HepG2 (cell line): ENCODE measurements at regions not wholly inside any gene's neighbourhood (a gene's known extent, or its start where the extent isn't known, plus 50 kb on each side); places are given as distances from the start of the nearest gene placed in this dataset.

ENCODE experiments used
- AFF4 ChIP-seq: sonication (generic); formaldehyde crosslinking; IDR thresholded peaks from 2 replicates; pipeline ENCODE4 v1.4.0; 2020; ENCODE audit warnings: missing genetic modification reagents
- ARNTL ChIP-seq: sonication (generic); formaldehyde crosslinking; IDR thresholded peaks from 2 replicates; pipeline ENCODE4 v1.4.0; 2020; ENCODE audit warnings: mild to moderate bottlenecking, missing genetic modification reagents
- FOXP4 ChIP-seq: sonication (generic); formaldehyde crosslinking; IDR thresholded peaks from 2 replicates; pipeline ENCODE4 v1.4.0; 2020; ENCODE audit warnings: missing genetic modification reagents
- HINFP ChIP-seq: sonication (generic); formaldehyde crosslinking; IDR thresholded peaks from 2 replicates; pipeline ENCODE4 v1.4.0; 2020; ENCODE audit warnings: low read depth, mild to moderate bottlenecking, missing genetic modification reagents
- IRX3 ChIP-seq: sonication (generic); formaldehyde crosslinking; IDR thresholded peaks from 2 replicates; pipeline ENCODE4 v1.8.1; 2023; ENCODE audit warnings: mild to moderate bottlenecking, low read depth, missing genetic modification reagents, borderline replicate concordance
- MYC ChIP-seq: sonication (generic); formaldehyde crosslinking; IDR thresholded peaks from 2 replicates; pipeline ENCODE4 v1.9.0; 2021; ENCODE audit warnings: missing genetic modification reagents, borderline replicate concordance
- NFE2L1 ChIP-seq: sonication (generic); formaldehyde crosslinking; IDR thresholded peaks from 2 replicates; pipeline ENCODE4 v1.4.0; 2020; ENCODE audit warnings: missing genetic modification reagents, mild to moderate bottlenecking, borderline replicate concordance
- RARA ChIP-seq: IDR thresholded peaks from 2 replicates; pipeline ENCODE4 v1.6.1; 2016; ENCODE audit warnings: missing genetic modification reagents, missing compliant biosample characterization
- SIX1 ChIP-seq: sonication (generic); formaldehyde crosslinking; IDR thresholded peaks from 2 replicates; pipeline ENCODE4 v1.4.0; 2020; ENCODE audit warnings: missing genetic modification reagents, borderline replicate concordance
- SNAPC4 ChIP-seq: sonication (generic); formaldehyde crosslinking; IDR thresholded peaks from 2 replicates; pipeline ENCODE4 v1.4.0; 2020; ENCODE audit warnings: mild to moderate bottlenecking, missing genetic modification reagents
- SP140L ChIP-seq: sonication (generic); formaldehyde crosslinking; IDR thresholded peaks from 2 replicates; pipeline ENCODE4 v1.4.0; 2020; ENCODE audit warnings: missing genetic modification reagents, borderline replicate concordance
- SUZ12 ChIP-seq: fragments of 150-350 bp; IDR thresholded peaks from 2 replicates; pipeline ENCODE4 v1.6.1; 2014; ENCODE audit warnings: low read depth, low read length
- ZBTB38 ChIP-seq: sonication (generic); formaldehyde crosslinking; IDR thresholded peaks from 2 replicates; pipeline ENCODE4 v1.5.1; 2020; ENCODE audit warnings: mild to moderate bottlenecking, missing genetic modification reagents
- ZIK1 ChIP-seq: sonication (generic); formaldehyde crosslinking; IDR thresholded peaks from 2 replicates; pipeline ENCODE4 v1.5.0; 2020; ENCODE audit warnings: mild to moderate bottlenecking, low read depth, missing genetic modification reagents, borderline replicate concordance
- ZNF605 ChIP-seq: sonication (generic); formaldehyde crosslinking; IDR thresholded peaks from 2 replicates; pipeline ENCODE4 v1.8.0; 2022; ENCODE audit warnings: mild to moderate bottlenecking, missing genetic modification reagents
- ZNF724P ChIP-seq: sonication (generic); formaldehyde crosslinking; IDR thresholded peaks from 2 replicates; pipeline ENCODE4 v1.8.0; 2022; ENCODE audit warnings: missing genetic modification reagents, borderline replicate concordance
- ZSCAN30 ChIP-seq: sonication (generic); formaldehyde crosslinking; IDR thresholded peaks from 2 replicates; pipeline ENCODE4 v1.5.0; 2020; ENCODE audit warnings: mild to moderate bottlenecking, missing genetic modification reagents

GRCh38 chr12:46585854-46586621 lies 213.5 kb upstream of the SLC38A2 start (continued):
- TF ChIP-seq FOXP4 (CRISPR knock-in tag) (peak; percentile 70), SUZ12 (no peak), SP140L (no peak), AFF4 (CRISPR knock-in tag) (no peak), RARA (CRISPR knock-in tag) (peak; percentile 60), ZBTB38 (CRISPR knock-in tag) (peak; percentile 81; the same call in 1 of the 2 replicates), MYC (CRISPR knock-in tag) (peak; percentile 26; the same call in 1 of the 2 replicates), ZNF724P (CRISPR knock-in tag) (0 out of 2 replicates have a peak, but pooled peaks have one; percentile 50), ZSCAN30 (CRISPR knock-in tag) (no peak), NFE2L1 (CRISPR knock-in tag) (no peak), ZIK1 (no peak), HINFP (CRISPR knock-in tag) (peak; percentile 68; the same call in 1 of the 2 replicates), ZNF605 (CRISPR knock-in tag) (peak; percentile 39; the same call in 1 of the 2 replicates), IRX3 (no peak), ARNTL (CRISPR knock-in tag) (0 out of 2 replicates have a peak, but pooled peaks have one; percentile 18), SIX1 (CRISPR knock-in tag) (no peak), SNAPC4 (no peak)
